IPS-20b (cell line): ENCODE measurements at regions not wholly inside any gene's neighbourhood (a gene's known extent, or its start where the extent isn't known, plus 50 kb on each side); places are given as distances from the start of the nearest gene placed in this dataset.

Source experiments
- H3K27ac ChIP-seq: one replicate; pipeline ENCODE4 v1.5.1; 2013; ENCODE audit warnings: low read length
- H3K27me3 ChIP-seq: 2 replicates; pipeline ENCODE4 v1.6.1; 2013; ENCODE audit warnings: mild to moderate bottlenecking, low read length, inconsistent platforms; ENCODE audit not compliant: insufficient read depth
- H3K36me3 ChIP-seq: 2 replicates; pipeline ENCODE4 v1.6.1; 2013; ENCODE audit warnings: low read depth, mild to moderate bottlenecking, inconsistent platforms, low read length, moderate library complexity; ENCODE audit not compliant: insufficient read depth
- H3K4me1 ChIP-seq: 2 replicates; pipeline ENCODE4 v1.6.1; 2013; ENCODE audit warnings: mild to moderate bottlenecking, control low read depth, inconsistent platforms, low read length, moderate library complexity; ENCODE audit not compliant: insufficient read depth
- H3K4me3 ChIP-seq: 2 replicates; pipeline ENCODE4 v1.5.1; 2013; ENCODE audit warnings: mild to moderate bottlenecking, low read length, inconsistent platforms
- H3K9ac ChIP-seq: 2 replicates; pipeline ENCODE4 v1.6.1; 2013; ENCODE audit warnings: low read depth, mild to moderate bottlenecking, inconsistent platforms, low read length, moderate library complexity
- H3K9me3 ChIP-seq: 2 replicates; pipeline ENCODE4 v1.6.1; 2013; ENCODE audit warnings: mild to moderate bottlenecking, low read depth, low read length, inconsistent platforms; ENCODE audit not compliant: insufficient read depth

DNA sequence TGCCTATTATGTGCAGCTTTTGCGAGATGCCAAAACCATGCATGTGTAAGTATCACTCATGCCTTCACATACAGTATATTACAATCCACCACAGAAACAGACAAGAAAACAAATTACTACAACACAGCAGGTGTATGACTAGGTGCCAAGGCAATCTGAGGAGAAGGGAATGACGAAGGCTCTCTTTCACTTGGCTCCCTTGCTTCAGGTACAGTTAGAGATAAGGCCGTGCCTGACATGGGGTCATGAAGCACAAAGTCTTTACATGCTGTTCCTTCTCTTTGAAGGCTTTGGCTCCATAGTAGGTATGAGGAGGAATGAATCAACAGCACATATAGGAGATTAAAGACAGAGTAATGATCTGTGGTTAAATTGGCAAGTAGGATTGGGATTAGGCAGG, 65.2 kb upstream of the FSHB start:
- H3K27me3 ChIP-seq: no peaks in the 10 kb centered on the region
- H3K36me3 ChIP-seq: no peaks in the 10 kb centered on the region
- peaks cover 5% of the 10 kb centered on the region; the same call in 1 of the 2 replicates for H3K9me3 ChIP-seq
- H3K4me3 ChIP-seq: no peak overlapping the region
- no peak overlapping the region for H3K27ac ChIP-seq
- H3K9ac ChIP-seq: no peak overlapping the region
- H3K4me1 ChIP-seq: no peaks in the 10 kb centered on the region

DNA sequence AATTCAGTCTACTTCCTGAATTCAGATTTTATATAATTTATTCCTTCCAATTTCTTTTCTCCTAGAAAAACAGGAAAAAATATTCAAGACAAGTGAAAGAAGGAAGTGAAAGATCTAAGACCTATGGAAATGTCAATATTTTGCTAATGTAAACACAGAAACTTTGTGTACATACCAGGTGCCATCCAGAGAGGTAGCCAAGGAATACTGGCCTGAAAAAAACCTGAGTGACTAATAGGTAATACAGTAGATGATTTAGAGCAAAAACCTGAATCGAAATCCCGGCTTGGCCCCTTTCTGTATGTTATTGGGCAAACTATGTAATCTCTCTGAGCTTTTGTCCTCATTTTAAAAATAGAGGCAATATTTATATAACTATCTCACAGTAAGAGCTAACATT, 59.2 kb upstream of the FSHB start:
- H3K9me3 ChIP-seq: peaks cover 2% of the 10 kb centered on the region; the same call in 1 of the 2 replicates
- no peaks in the 10 kb centered on the region for H3K27me3 ChIP-seq
- no peak overlapping the region for H3K4me3 ChIP-seq
- H3K36me3 ChIP-seq: no peaks in the 10 kb centered on the region
- H3K27ac ChIP-seq: no peak overlapping the region
- no peak overlapping the region for H3K9ac ChIP-seq
- H3K4me1 ChIP-seq: no peaks in the 10 kb centered on the region

DNA sequence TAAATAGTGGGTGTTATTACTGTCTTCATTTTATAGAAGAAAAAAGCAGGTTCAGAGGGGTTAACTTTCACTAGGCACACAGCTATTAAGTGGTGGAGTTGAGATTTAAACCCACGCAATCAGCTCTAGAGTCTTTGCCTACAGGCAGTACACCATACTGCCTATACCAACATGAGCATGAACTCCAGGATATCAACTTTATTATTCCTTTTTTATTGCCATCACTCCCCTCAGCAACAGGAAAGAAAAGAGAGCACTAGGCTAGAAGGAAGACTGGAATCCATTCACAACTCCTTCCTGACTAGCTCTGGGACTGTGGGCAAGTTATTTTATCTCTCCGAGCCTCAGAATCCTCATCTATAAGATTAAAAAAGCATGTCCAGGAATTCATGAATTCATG, 58.7 kb upstream of the FSHB start:
- Histone ChIP-seq H3K4me1 (no peaks in the 10 kb centered on the region), H3K36me3 (no peaks in the 10 kb centered on the region), H3K9ac (no peak overlapping the region), H3K27ac (no peak overlapping the region), H3K4me3 (no peak overlapping the region), H3K27me3 (no peaks in the 10 kb centered on the region), H3K9me3 (peaks cover 7% of the 10 kb centered on the region; the same call in 1 of the 2 replicates)

DNA sequence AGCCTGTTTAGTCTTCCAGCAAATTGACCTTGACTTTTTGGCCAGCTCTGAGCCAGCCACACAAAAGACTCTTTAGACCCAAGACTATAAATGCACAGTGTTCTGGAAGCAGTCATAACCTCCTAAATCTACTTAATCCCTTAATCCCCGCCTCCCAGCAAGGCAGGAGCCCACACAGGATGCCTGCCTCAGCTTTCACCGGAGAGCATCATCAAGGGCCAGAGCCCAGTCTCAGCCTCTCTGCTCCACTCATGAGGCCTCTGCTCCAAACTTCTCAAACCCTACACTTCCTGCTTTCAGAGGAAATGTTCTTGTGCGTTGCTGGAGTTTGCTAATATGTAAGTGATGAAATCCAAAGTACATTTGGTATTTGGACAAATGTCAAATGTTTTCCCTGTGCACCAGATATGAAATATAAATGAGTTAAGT, 57.9 kb upstream of the FSHB start:
- H3K27ac ChIP-seq: no peak overlapping the region
- H3K9me3 ChIP-seq: peaks cover 15% of the 10 kb centered on the region
- H3K4me1 ChIP-seq: no peaks in the 10 kb centered on the region
- H3K36me3 ChIP-seq: no peaks in the 10 kb centered on the region
- H3K4me3 ChIP-seq: no peak overlapping the region
- H3K9ac ChIP-seq: no peak overlapping the region
- no peaks in the 10 kb centered on the region for H3K27me3 ChIP-seq

DNA sequence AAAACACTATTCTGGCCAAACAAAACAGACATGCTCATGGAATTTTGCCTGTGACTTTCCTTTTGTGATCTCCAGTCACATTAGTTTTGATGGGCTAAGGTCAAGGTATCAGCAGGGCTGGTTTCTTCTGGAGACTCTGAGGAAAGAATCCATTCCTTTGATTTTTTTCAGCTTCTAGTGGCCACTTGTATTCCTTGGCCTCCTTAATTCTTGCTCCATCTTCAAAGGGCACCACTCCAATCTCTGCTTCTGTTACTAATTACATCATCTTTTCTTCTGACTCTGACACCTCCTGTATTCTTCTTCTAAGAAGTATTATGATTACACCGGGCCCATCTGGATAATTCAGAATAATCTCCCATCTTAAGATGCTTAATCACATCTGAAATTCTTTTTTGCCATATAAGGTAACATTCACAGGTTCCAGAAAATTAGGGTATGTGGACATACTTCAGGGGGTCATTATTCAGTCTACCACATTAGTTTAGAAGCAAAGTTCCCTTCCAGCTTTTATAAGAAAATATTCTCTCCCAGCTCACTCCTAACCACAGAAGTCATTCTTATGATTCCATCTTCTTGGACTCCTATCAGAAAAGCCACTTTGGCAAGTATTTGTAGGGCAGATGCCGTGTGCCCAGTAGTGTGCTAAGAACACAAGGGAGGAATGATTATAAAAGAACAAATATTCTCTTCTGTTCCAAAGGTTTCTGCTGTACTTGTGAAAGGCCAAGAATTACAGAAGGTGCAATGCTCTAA, 56.4 kb upstream of the FSHB start:
- peaks cover 30% of the 10 kb centered on the region for H3K9me3 ChIP-seq
- H3K4me1 ChIP-seq: no peaks in the 10 kb centered on the region
- no peak overlapping the region for H3K4me3 ChIP-seq
- no peak overlapping the region for H3K27ac ChIP-seq
- H3K36me3 ChIP-seq: no peaks in the 10 kb centered on the region
- no peaks in the 10 kb centered on the region for H3K27me3 ChIP-seq
- no peak overlapping the region for H3K9ac ChIP-seq
